ENCODE measurements at regions not wholly inside any gene's neighbourhood (a gene's known extent, or its start where the extent isn't known, plus 50 kb on each side); places are given as distances from the start of the nearest gene placed in this dataset.
A peak's percentile ranks its signal among the peaks of the same experiment; 100 is the strongest.

GRCh38 chr13:42392716-42393572 lies 121.0 kb downstream of the AKAP11 start:
- TF ChIP-seq NR2C2 (IDR thresholded peaks at IDR 0.05; ENCODE audit: borderline replicate concordance, control insufficient read depth, insufficient read length, low read depth), result no peak
- TF ChIP-seq HSF1 (IDR thresholded peaks at IDR 0.05; ENCODE audit: low read depth, low read length), result no peak
- 0 out of 2 replicates have a peak, but pooled peaks have one; percentile 52 for TF ChIP-seq CBFB (IDR thresholded peaks at IDR 0.05; ENCODE audit: low read depth)
- TF ChIP-seq HDAC6 (IDR thresholded peaks at IDR 0.05; ENCODE audit: unreplicated experiment), result no peak
- TF ChIP-seq CHD1 (IDR thresholded peaks at IDR 0.05; ENCODE audit: low read depth, low read length), result no peak
